ENCODE measurements at regions not wholly inside any gene's neighbourhood (a gene's known extent, or its start where the extent isn't known, plus 50 kb on each side); places are given as distances from the start of the nearest gene placed in this dataset.

- no peaks in the 10 kb centered on the region for H3K36me3 Mint-ChIP-seq
- H3K4me3 Mint-ChIP-seq = no peak overlapping the region
- peaks cover 13% of the 10 kb centered on the region for H3K27me3 Mint-ChIP-seq
- no peaks in the 10 kb centered on the region for H3K4me1 Mint-ChIP-seq (ENCODE audit: low read depth)
- peaks cover 4% of the 10 kb centered on the region for H3K9me3 Mint-ChIP-seq (ENCODE audit: low read depth)
- no peak overlapping the region for H3K27ac Mint-ChIP-seq
Observed at GRCh38 chr16:80390046-80390445, 150.7 kb upstream of the DYNLRB2 start.

GRCh38 chr16:80389338-80389737, 151.5 kb upstream of the DYNLRB2 start:
- peaks cover 13% of the 10 kb centered on the region for H3K27me3 Mint-ChIP-seq
- H3K4me3 Mint-ChIP-seq = no peak overlapping the region
- H3K36me3 Mint-ChIP-seq = no peaks in the 10 kb centered on the region
- H3K4me1 Mint-ChIP-seq (ENCODE audit: low read depth) = no peaks in the 10 kb centered on the region
- H3K9me3 Mint-ChIP-seq (ENCODE audit: low read depth) = peaks cover 4% of the 10 kb centered on the region
- H3K27ac Mint-ChIP-seq = no peak overlapping the region

GRCh38 chr16:80387318-80387921, 153.4 kb upstream of the DYNLRB2 start:
- H3K27ac Mint-ChIP-seq = no peak overlapping the region
- H3K9me3 Mint-ChIP-seq (ENCODE audit: low read depth) = no peaks in the 10 kb centered on the region
- no peaks in the 10 kb centered on the region for H3K4me1 Mint-ChIP-seq (ENCODE audit: low read depth)
- H3K27me3 Mint-ChIP-seq = peaks cover 13% of the 10 kb centered on the region
- no peak overlapping the region for H3K4me3 Mint-ChIP-seq
- H3K36me3 Mint-ChIP-seq = no peaks in the 10 kb centered on the region

GRCh38 chr16:80384862-80385261, 155.9 kb upstream of the DYNLRB2 start:
- H3K27me3 Mint-ChIP-seq = peaks cover 8% of the 10 kb centered on the region
- H3K36me3 Mint-ChIP-seq = no peaks in the 10 kb centered on the region
- H3K27ac Mint-ChIP-seq = no peak overlapping the region
- H3K9me3 Mint-ChIP-seq (ENCODE audit: low read depth) = no peaks in the 10 kb centered on the region
- H3K4me3 Mint-ChIP-seq = no peak overlapping the region
- no peaks in the 10 kb centered on the region for H3K4me1 Mint-ChIP-seq (ENCODE audit: low read depth)

GRCh38 chr16:80380514-80380913, 160.3 kb upstream of the DYNLRB2 start:
- Mint-ChIP-seq H3K4me3 (no peak overlapping the region), H3K9me3 (ENCODE audit: low read depth) (no peaks in the 10 kb centered on the region), H3K27me3 (no peaks in the 10 kb centered on the region), H3K4me1 (ENCODE audit: low read depth) (no peaks in the 10 kb centered on the region), H3K27ac (no peak overlapping the region), H3K36me3 (no peaks in the 10 kb centered on the region)

GRCh38 chr16:80377096-80377956, 163.5 kb upstream of the DYNLRB2 start:
- no peaks in the 10 kb centered on the region for H3K9me3 Mint-ChIP-seq (ENCODE audit: low read depth)
- H3K4me3 Mint-ChIP-seq = no peak overlapping the region
- no peaks in the 10 kb centered on the region for H3K4me1 Mint-ChIP-seq (ENCODE audit: low read depth)
- no peaks in the 10 kb centered on the region for H3K36me3 Mint-ChIP-seq
- no peaks in the 10 kb centered on the region for H3K27me3 Mint-ChIP-seq
- no peak overlapping the region for H3K27ac Mint-ChIP-seq

GRCh38 chr16:80375973-80376372, 164.8 kb upstream of the DYNLRB2 start:
- H3K4me1 Mint-ChIP-seq (ENCODE audit: low read depth) = no peaks in the 10 kb centered on the region
- H3K9me3 Mint-ChIP-seq (ENCODE audit: low read depth) = no peaks in the 10 kb centered on the region
- H3K27me3 Mint-ChIP-seq = peaks cover 2% of the 10 kb centered on the region
- no peak overlapping the region for H3K4me3 Mint-ChIP-seq
- no peaks in the 10 kb centered on the region for H3K36me3 Mint-ChIP-seq
- H3K27ac Mint-ChIP-seq = no peak overlapping the region

- H3K9me3 Mint-ChIP-seq (ENCODE audit: low read depth) = no peaks in the 10 kb centered on the region
- H3K36me3 Mint-ChIP-seq = no peaks in the 10 kb centered on the region
- no peaks in the 10 kb centered on the region for H3K4me1 Mint-ChIP-seq (ENCODE audit: low read depth)
- no peak overlapping the region for H3K27ac Mint-ChIP-seq
- H3K27me3 Mint-ChIP-seq = peaks cover 2% of the 10 kb centered on the region
- no peak overlapping the region for H3K4me3 Mint-ChIP-seq
Observed at GRCh38 chr16:80375513-80375912, 165.3 kb upstream of the DYNLRB2 start.

GRCh38 chr16:80372341-80372740, 168.5 kb upstream of the DYNLRB2 start:
- Mint-ChIP-seq H3K4me1 (ENCODE audit: low read depth) (no peaks in the 10 kb centered on the region), H3K27me3 (peaks cover 2% of the 10 kb centered on the region), H3K36me3 (no peaks in the 10 kb centered on the region), H3K4me3 (no peak overlapping the region), H3K9me3 (ENCODE audit: low read depth) (no peaks in the 10 kb centered on the region), H3K27ac (no peak overlapping the region)

GRCh38 chr16:80369138-80369958, 171.4 kb upstream of the DYNLRB2 start:
- H3K27ac Mint-ChIP-seq = no peak overlapping the region

GRCh38 chr16:80367037-80367658, 173.6 kb upstream of the DYNLRB2 start:
- no peak overlapping the region for H3K27ac Mint-ChIP-seq
- H3K4me3 Mint-ChIP-seq = no peak overlapping the region
- H3K9me3 Mint-ChIP-seq (ENCODE audit: low read depth) = no peaks in the 10 kb centered on the region
- H3K36me3 Mint-ChIP-seq = no peaks in the 10 kb centered on the region
- no peaks in the 10 kb centered on the region for H3K4me1 Mint-ChIP-seq (ENCODE audit: low read depth)
- peaks cover 2% of the 10 kb centered on the region for H3K27me3 Mint-ChIP-seq

More at GRCh38 chr16:80369138-80369958, 171.4 kb upstream of the DYNLRB2 start:
- Mint-ChIP-seq H3K4me3 (no peak overlapping the region), H3K9me3 (ENCODE audit: low read depth) (no peaks in the 10 kb centered on the region), H3K27me3 (peaks cover 2% of the 10 kb centered on the region), H3K4me1 (ENCODE audit: low read depth) (no peaks in the 10 kb centered on the region), H3K36me3 (no peaks in the 10 kb centered on the region)

GRCh38 chr16:80366023-80366422, 174.8 kb upstream of the DYNLRB2 start:
- no peaks in the 10 kb centered on the region for H3K36me3 Mint-ChIP-seq
- H3K9me3 Mint-ChIP-seq (ENCODE audit: low read depth) = no peaks in the 10 kb centered on the region
- H3K4me3 Mint-ChIP-seq = no peak overlapping the region
- no peaks in the 10 kb centered on the region for H3K4me1 Mint-ChIP-seq (ENCODE audit: low read depth)
- H3K27ac Mint-ChIP-seq = no peak overlapping the region
- no peaks in the 10 kb centered on the region for H3K27me3 Mint-ChIP-seq

GRCh38 chr16:80362816-80363215, 178.0 kb upstream of the DYNLRB2 start:
- Mint-ChIP-seq H3K36me3 (no peaks in the 10 kb centered on the region), H3K27ac (no peak overlapping the region), H3K4me1 (ENCODE audit: low read depth) (no peaks in the 10 kb centered on the region), H3K4me3 (no peak overlapping the region), H3K9me3 (ENCODE audit: low read depth) (no peaks in the 10 kb centered on the region), H3K27me3 (no peaks in the 10 kb centered on the region)

- Mint-ChIP-seq H3K27me3 (no peaks in the 10 kb centered on the region), H3K9me3 (ENCODE audit: low read depth) (no peaks in the 10 kb centered on the region), H3K4me3 (no peak overlapping the region), H3K27ac (no peak overlapping the region), H3K4me1 (ENCODE audit: low read depth) (no peaks in the 10 kb centered on the region), H3K36me3 (no peaks in the 10 kb centered on the region)
Observed at GRCh38 chr16:80356365-80356764, 184.4 kb upstream of the DYNLRB2 start.

- Mint-ChIP-seq H3K27ac (no peak overlapping the region), H3K4me1 (ENCODE audit: low read depth) (no peaks in the 10 kb centered on the region), H3K4me3 (no peak overlapping the region), H3K27me3 (no peaks in the 10 kb centered on the region), H3K9me3 (ENCODE audit: low read depth) (no peaks in the 10 kb centered on the region), H3K36me3 (no peaks in the 10 kb centered on the region)
Observed at GRCh38 chr16:80355335-80355734, 185.5 kb upstream of the DYNLRB2 start.
